ENCODE measurements at regions not wholly inside any gene's neighbourhood (a gene's known extent, or its start where the extent isn't known, plus 50 kb on each side); places are given as distances from the start of the nearest gene placed in this dataset.

- DNase-seq (ENCODE audit: low spot score) = no peak
These were observed 64.1 kb upstream of the FOXC1 start for GRCh38 chr6:1545654-1546053.

- DNase-seq (ENCODE audit: low spot score) = no peak
These were observed 61.9 kb upstream of the FOXC1 start for GRCh38 chr6:1547785-1548184.

- DNase-seq (ENCODE audit: low spot score) = no peak
These were observed 58.5 kb upstream of the FOXC1 start for GRCh38 chr6:1551249-1551648.

GRCh38 chr6:1552296-1552761, 57.4 kb upstream of the FOXC1 start:
- DNase-seq (ENCODE audit: low spot score) = no peak

GRCh38 chr6:1553562-1554083, 56.1 kb upstream of the FOXC1 start:
- no peak for DNase-seq (ENCODE audit: low spot score)

GRCh38 chr6:1554141-1554475, 55.6 kb upstream of the FOXC1 start:
- no peak for DNase-seq (ENCODE audit: low spot score)

- DNase-seq (ENCODE audit: low spot score) = peak; percentile 92
These were observed 55.0 kb upstream of the FOXC1 start for GRCh38 chr6:1554476-1555310.

- DNase-seq (ENCODE audit: low spot score) = no peak
These were observed 51.3 kb upstream of the FOXC1 start for GRCh38 chr6:1558388-1558787.
